ENCODE measurements at regions not wholly inside any gene's neighbourhood (a gene's known extent, or its start where the extent isn't known, plus 50 kb on each side); places are given as distances from the start of the nearest gene placed in this dataset.
"Not testable (repeated sequence)": the region's sequence is repeated elsewhere in the genome, so short reads cannot be mapped to it uniquely, and the experiment has no call there.

DNA sequence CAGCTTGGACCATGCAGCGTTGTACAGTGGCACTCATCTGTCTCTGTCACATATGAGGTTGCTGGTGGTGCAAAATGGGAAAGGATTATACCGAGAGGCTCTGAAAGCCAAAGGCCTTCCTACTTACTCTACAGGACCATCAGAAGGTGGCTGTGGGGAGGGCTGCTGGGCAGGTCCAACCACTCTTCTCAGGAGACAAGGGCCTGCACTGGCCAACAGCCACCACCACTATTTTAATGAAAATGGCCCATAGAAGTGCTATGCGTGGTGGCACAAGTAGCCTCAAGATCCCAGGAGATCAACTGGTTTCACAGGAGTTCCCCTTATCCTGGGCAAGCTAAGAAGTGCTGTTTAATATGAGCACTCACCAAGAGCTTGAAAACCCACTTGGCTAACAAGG, 52.3 kb downstream of the MRPL57 start:
- DNase-seq = no peak

GRCh38 chr13:21229241-21230024, 53.0 kb downstream of the MRPL57 start:
- DNase-seq = no peak

GRCh38 chr13:21230516-21230915, 54.1 kb downstream of the MRPL57 start:
- no peak for DNase-seq

- no peak for DNase-seq
These were observed 55.0 kb downstream of the MRPL57 start for GRCh38 chr13:21231426-21231940.

GRCh38 chr13:21232196-21232595, 55.7 kb downstream of the MRPL57 start:
- no peak for DNase-seq

DNA sequence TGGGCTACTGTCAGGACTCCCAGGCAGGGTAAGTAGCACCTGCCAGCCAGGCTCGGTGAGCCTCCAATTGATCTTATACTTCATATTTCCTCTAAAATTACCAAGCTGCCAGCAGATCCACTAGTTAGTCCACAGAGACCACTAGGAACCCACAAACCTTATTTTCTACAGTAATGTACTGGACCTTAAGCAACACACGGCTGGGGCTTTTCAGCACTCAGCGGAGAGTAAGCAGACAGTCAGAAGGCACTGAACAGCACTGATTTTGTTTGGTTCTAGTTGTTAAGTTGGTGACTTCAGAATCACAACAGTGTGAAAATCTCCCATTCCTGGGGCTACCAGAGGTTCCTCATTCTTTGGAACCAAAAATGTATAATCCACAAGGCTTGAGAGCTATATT, 56.1 kb downstream of the MRPL57 start:
- DNase-seq = no peak

- no peak for DNase-seq
These were observed 56.6 kb downstream of the MRPL57 start for GRCh38 chr13:21233086-21233485.

- DNase-seq = no peak
These were observed 58.1 kb downstream of the MRPL57 start for GRCh38 chr13:21234526-21234925.

- no peak for DNase-seq
These were observed 58.7 kb downstream of the MRPL57 start for GRCh38 chr13:21235174-21235573.

DNA sequence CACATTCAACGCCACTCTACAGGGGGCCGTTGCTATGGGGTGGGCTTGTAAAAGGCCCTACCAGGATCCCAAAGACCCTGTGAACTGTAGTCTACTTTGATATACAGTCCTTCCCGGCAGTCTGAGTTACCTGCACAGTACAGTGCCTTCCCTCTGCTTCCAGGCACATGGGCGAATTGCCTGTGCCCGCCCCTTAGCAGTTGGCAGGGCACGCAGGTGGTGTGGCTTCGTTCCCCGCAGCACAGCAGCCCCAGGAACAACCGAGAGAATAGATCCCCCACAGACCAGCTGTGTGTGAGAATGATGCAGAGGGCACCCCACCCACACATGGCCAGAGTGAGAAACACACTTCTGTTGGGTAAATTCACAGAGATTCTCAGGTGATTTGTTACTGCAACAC, 60.6 kb downstream of the MRPL57 start:
- DNase-seq = no peak

DNA sequence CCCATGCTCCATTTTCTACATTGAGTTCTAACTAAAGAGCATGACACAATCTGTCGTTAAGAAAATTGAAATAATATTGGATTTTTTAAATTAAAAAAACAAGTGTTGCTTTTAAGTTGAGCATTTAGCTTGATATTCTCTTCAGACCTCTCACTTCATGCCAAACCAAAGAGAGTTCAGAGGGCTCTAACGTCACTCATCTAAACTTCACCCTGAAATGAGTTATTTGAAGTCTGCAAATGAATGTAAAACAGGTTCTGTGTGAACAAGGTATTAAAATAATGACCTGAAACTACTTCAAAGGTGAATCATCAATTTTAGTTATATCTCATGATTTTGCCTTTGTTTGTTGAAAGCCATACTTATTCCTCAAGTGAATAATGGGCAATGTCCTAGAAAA, 61.8 kb downstream of the MRPL57 start:
- no peak for DNase-seq

DNA sequence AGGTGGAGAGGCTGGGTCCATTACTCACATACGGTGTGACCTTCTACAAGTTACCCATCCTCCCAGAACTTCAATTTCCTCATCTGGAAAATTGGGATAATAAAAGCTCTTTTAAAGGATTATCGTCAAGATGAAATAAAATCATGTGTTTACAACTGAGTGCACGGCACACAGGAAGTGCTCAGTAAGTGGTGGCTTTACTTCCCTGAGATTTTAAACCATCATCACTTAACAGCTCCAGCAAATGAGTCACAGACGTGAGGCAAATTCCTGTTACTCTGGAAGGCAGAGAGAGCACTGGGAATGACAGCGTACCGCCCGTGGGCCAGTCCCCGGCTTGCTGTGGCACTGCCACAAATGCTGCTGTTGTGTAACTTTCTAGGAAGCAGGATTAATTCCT, 64.1 kb downstream of the MRPL57 start:
- DNase-seq = no peak

- no peak for DNase-seq
These were observed 65.8 kb downstream of the MRPL57 start for GRCh38 chr13:21242236-21242635.

- no peak for DNase-seq
These were observed 66.8 kb downstream of the MRPL57 start for GRCh38 chr13:21243045-21243897.

DNA sequence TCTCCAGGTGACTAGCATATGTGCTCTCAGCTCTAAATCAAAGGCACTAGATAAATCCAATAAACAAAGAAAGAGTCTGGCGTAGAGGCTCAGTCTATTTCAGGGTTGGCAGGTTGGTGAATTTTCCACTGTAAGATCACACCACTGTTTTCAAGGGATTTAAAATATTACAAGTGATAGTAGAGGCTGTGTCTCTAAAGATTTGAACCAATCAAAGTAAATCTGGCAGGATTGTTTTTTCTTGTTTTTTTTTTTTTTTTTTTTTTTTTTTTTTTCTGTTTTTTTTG, 67.4 kb downstream of the MRPL57 start:
- not testable (repeated sequence) for DNase-seq

GRCh38 chr13:21246761-21247452, 70.4 kb downstream of the MRPL57 start:
- DNase-seq = no peak

DNA sequence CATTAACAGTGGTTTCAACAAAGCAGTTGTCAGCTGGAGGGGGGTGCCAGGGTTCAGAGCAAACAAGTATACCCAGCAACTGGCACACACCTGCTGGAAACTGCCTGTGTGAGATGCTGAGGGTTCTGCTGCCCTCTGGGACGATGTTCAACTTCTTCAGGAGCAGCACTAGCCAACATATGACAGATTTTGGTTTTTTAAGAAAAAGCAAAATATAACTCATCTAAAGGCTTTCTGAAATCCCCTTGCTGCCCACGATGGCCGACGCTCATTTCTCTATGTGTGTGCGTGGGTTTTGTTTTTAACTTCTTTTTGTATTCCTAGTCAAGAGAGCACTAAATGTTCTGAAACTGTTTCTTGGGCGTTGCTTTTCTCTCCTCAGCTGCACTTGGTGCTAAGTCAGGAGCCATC, 79.9 kb downstream of the MRPL57 start:
- DNase-seq = no peak

DNA sequence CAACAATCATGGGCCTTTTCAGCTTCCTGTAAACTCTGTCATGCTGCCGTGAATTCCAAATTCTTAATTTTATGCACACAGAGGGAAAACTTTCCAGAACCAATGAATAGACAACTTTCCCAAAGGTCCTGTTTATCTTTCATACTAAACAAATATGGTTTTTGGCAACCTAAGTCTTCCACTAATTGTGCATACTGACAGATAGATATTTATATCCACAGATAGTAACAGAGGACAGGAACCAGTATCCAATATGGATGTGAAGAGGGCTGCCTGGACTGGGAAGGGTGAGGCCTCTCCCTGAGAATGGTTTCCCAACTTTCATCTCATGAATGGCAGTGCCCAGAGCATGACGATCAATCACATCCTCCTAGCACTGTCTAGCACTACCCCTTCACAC, 80.4 kb downstream of the MRPL57 start:
- DNase-seq = no peak

GRCh38 chr13:21259571-21260455, 83.4 kb downstream of the MRPL57 start:
- no peak for DNase-seq

DNA sequence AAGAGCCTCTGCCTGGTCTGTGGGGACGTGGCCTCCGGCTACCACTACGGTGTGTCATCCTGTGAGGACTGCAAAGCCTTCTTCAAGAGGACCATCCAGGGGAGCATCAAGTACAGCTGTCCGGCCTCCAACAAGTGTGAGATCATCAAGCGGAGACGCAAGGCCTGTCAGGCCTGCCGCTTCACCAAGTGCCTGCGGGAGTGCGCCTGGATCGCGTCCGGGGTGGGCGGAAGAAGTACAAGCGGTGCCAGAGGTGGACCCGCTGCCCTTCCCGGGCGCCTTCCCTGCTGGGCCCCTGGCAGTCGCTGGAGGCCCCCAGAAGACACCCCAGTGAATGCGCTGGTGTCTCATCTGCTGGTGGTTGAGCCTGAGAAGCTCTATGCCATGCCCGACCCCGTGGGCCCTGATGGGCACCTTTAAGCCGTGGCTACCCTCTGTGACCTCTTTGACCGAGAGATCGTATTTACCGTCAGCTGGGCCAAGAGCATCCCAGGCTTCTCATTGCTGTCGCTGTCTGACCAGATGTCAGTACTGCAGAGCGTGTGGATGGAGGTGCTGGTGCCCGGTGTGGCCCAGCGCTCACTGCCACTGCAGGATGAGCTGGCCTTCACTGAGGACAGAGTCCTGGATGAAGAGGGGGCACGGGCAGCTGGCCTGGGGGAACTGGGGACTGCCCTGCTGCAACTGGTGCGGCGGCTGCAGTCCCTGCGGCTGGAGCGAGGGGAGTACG, 84.3 kb downstream of the MRPL57 start:
- not testable (repeated sequence) for DNase-seq

DNA sequence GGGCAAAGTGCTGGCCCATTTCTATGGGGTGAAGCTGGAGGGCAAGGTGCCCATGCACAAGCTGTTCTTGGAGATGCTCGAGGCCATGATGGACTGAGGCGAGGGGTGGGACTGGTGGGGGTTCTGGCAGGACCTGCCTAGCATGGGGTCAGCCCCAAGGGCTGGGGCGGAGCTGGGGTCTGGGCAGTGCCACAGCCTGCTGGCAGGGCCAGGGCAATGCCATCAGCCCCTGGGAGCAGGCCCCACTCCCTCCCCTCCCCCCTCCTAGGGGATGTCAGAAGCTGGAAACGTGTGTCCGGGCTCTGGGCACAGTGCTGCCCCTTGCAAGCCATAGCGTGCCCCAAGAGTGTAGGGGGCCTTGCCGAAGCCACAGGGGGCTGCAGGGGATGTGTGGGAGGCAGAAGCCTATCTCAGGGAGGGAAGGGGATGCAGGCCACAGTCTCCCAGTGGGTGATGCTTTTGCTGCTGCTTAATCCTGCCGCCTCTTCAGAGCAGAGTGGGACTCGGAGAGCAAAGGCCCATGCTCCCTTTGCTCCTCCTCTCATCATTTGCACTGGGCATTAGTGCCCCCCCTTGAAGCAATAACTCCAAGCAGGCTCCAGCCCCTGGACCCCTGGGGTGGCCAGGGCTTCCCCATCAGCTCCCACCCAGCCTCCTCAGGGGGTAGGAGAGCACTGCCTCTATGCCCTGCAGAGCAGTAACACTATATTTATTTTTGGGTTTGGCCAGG, 85.2 kb downstream of the MRPL57 start:
- not testable (repeated sequence) for DNase-seq

Measured in activated CD4-positive, alpha-beta T cell treated with anti-CD3 and anti-CD28 coated beads, Interleukin-2, amount 50 U/mL, for 1 hour (primary cell).